ENCODE measurements at regions not wholly inside any gene's neighbourhood (a gene's known extent, or its start where the extent isn't known, plus 50 kb on each side); places are given as distances from the start of the nearest gene placed in this dataset.

- no peak for TF ChIP-seq KDM4A (IDR thresholded peaks at IDR 0.05; ENCODE audit: low read depth, low read length, severe bottlenecking)
- TF ChIP-seq SIN3A (conservative IDR thresholded peaks at IDR 0.05 in 1 of 2, IDR thresholded peaks at IDR 0.05 in 1 of 2; ENCODE audit: low read depth in 1 of 2, low read length in 2 of 2), result no peak
- no peak for TF ChIP-seq CTCF (IDR thresholded peaks at IDR 0.05; ENCODE audit: control extremely low read depth in 1 of 3, insufficient read depth in 1 of 3, low read depth in 1 of 3, low read length in 3 of 3)
- no peak for TF ChIP-seq CBX8 (IDR thresholded peaks at IDR 0.05; ENCODE audit: borderline replicate concordance, low read depth, low read length)
These were observed 179.2 kb downstream of the ZNF281 start (continued) for GRCh38 chr1:200230671-200231070.

Data from H1 (cell line).